ENCODE measurements at regions not wholly inside any gene's neighbourhood (a gene's known extent, or its start where the extent isn't known, plus 50 kb on each side); places are given as distances from the start of the nearest gene placed in this dataset.

DNA sequence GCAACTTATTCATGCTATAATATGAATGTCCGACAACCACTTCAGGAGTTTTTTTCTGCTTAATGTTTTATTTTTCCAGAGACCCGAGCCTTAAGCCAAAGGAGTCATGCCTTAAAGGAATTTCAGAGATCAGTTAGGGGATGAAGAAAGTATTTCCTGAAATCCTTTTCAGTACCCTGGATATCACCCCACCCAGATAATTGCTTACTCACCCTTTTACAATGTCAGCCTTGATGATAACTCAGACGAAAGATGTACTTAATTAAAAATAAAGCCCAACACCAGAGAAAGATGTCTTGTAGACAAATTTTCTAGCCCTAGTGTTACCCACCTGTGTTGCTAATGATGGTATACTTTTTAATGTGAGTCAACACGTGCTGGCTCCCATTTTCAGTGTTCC is 124.1 kb downstream of the XCL2 start:
- no peak overlapping the region for H3K27ac ChIP-seq (ENCODE audit: low read depth in 1 of 2, low read length in 2 of 2)
- H3K9me3 ChIP-seq (replicated peaks in 1 of 2; ENCODE audit: control insufficient read depth in 1 of 2, insufficient read depth in 1 of 2, low read length in 2 of 2), result no peaks in the 10 kb centered on the region
- H2AFZ ChIP-seq (ENCODE audit: insufficient read depth, low read depth, low read length, poor library complexity, severe bottlenecking), result no peak overlapping the region
- no peaks in the 10 kb centered on the region for H4K20me1 ChIP-seq (ENCODE audit: insufficient read depth, low read length)
- WGBS (ENCODE audit: insufficient coverage), result no CpG with 5 or more reads among the region's 4 CpGs
- Mint-ChIP-seq H3K4me3 (no peak overlapping the region), H3K36me3 (no peaks in the 10 kb centered on the region), H3K9me3 (peaks cover 0 to 2% (median 0%) of the 10 kb centered on the region in 7 donors), H3K4me1 (peaks cover 6% of the 10 kb centered on the region), H3K27ac (no peak overlapping the region), H3K27me3 (ENCODE audit: low read depth in 3 of 3) (no peaks in the 10 kb centered on the region)
- no peaks in the 10 kb centered on the region for H3K79me2 ChIP-seq (ENCODE audit: insufficient read depth, low read length)
- no peak overlapping the region for H3K4me3 ChIP-seq (replicated peaks in 1 of 3; ENCODE audit: low read depth in 2 of 3, low read length in 3 of 3)
- no peak overlapping the region for H3K4me2 ChIP-seq (replicated peaks; ENCODE audit: extremely low read depth, low read length, poor library complexity, severe bottlenecking)
- no peaks in the 10 kb centered on the region for H3K27me3 ChIP-seq (ENCODE audit: control insufficient read depth in 2 of 2, insufficient read depth in 2 of 2, low read length in 2 of 2)
- DNase-seq, result no peak
- no peak overlapping the region for H3K9ac ChIP-seq (ENCODE audit: insufficient read depth, low read length, poor library complexity, severe bottlenecking)
- no peaks in the 10 kb centered on the region for H3K36me3 ChIP-seq (replicated peaks in 1 of 2; ENCODE audit: control insufficient read depth in 1 of 2, insufficient read depth in 2 of 2, low read length in 2 of 2)
- TF ChIP-seq CTCF (IDR thresholded peaks at IDR 0.05), result no peak
- H3K4me1 ChIP-seq (ENCODE audit: control insufficient read depth in 1 of 2, insufficient read depth in 2 of 2, low read length in 2 of 2), result no peaks in the 10 kb centered on the region
- intact Hi-C loops (cut with micrococcal nuclease), result no loop called here

- no peak overlapping the region for H3K4me3 Mint-ChIP-seq
- H3K36me3 ChIP-seq (replicated peaks in 1 of 2; ENCODE audit: control insufficient read depth in 1 of 2, insufficient read depth in 2 of 2, low read length in 2 of 2), result no peaks in the 10 kb centered on the region
- H3K9me3 Mint-ChIP-seq, result peaks cover 0 to 2% (median 0%) of the 10 kb centered on the region in 7 donors
- H3K4me2 ChIP-seq (replicated peaks; ENCODE audit: extremely low read depth, low read length, poor library complexity, severe bottlenecking), result no peak overlapping the region
- no peak overlapping the region for H3K27ac Mint-ChIP-seq
- H3K79me2 ChIP-seq (ENCODE audit: insufficient read depth, low read length), result no peaks in the 10 kb centered on the region
- no peaks in the 10 kb centered on the region for H3K9me3 ChIP-seq (replicated peaks in 1 of 2; ENCODE audit: control insufficient read depth in 1 of 2, insufficient read depth in 1 of 2, low read length in 2 of 2)
- H2AFZ ChIP-seq (ENCODE audit: insufficient read depth, low read depth, low read length, poor library complexity, severe bottlenecking), result no peak overlapping the region
- no peaks in the 10 kb centered on the region for H3K4me1 Mint-ChIP-seq
- no peak overlapping the region for H3K27ac ChIP-seq (ENCODE audit: low read depth in 1 of 2, low read length in 2 of 2)
- H3K9ac ChIP-seq (ENCODE audit: insufficient read depth, low read length, poor library complexity, severe bottlenecking), result no peak overlapping the region
- no peaks in the 10 kb centered on the region for H4K20me1 ChIP-seq (ENCODE audit: insufficient read depth, low read length)
- no peaks in the 10 kb centered on the region for H3K36me3 Mint-ChIP-seq
- DNase-seq, result no peak
- no peaks in the 10 kb centered on the region for H3K27me3 ChIP-seq (ENCODE audit: control insufficient read depth in 2 of 2, insufficient read depth in 2 of 2, low read length in 2 of 2)
- H3K4me1 ChIP-seq (ENCODE audit: control insufficient read depth in 1 of 2, insufficient read depth in 2 of 2, low read length in 2 of 2), result no peaks in the 10 kb centered on the region
- no peak overlapping the region for H3K4me3 ChIP-seq (replicated peaks in 1 of 3; ENCODE audit: low read depth in 2 of 3, low read length in 3 of 3)
- intact Hi-C loops (cut with micrococcal nuclease), result no loop called here
- no peaks in the 10 kb centered on the region for H3K27me3 Mint-ChIP-seq (ENCODE audit: low read depth in 3 of 3)
- WGBS (ENCODE audit: insufficient coverage), result 100% methylated on average over 2 of the region's 4 CpGs
- TF ChIP-seq CTCF (IDR thresholded peaks at IDR 0.05), result no peak
Measured at GRCh38 chr1:168416220-168416619, 127.6 kb downstream of the XCL2 start.

Data from CD14-positive monocyte (primary cell).